Caki2 (cell line): ENCODE measurements at regions not wholly inside any gene's neighbourhood (a gene's known extent, or its start where the extent isn't known, plus 50 kb on each side); places are given as distances from the start of the nearest gene placed in this dataset.

Experiments
- DNase-seq: peaks from one replicate; pipeline ENCODE4 v3.0.0-alpha.2; 2015; ENCODE audit warnings: low read depth
- in situ Hi-C: cut with HindIII; loops from 2 replicates; pipeline ENCODE4 v1.10.0; 2016; ENCODE audit warnings: low sequenced_read_pairs, low pct_unique_long_range_greater_than_20kb, mixed read lengths

DNA sequence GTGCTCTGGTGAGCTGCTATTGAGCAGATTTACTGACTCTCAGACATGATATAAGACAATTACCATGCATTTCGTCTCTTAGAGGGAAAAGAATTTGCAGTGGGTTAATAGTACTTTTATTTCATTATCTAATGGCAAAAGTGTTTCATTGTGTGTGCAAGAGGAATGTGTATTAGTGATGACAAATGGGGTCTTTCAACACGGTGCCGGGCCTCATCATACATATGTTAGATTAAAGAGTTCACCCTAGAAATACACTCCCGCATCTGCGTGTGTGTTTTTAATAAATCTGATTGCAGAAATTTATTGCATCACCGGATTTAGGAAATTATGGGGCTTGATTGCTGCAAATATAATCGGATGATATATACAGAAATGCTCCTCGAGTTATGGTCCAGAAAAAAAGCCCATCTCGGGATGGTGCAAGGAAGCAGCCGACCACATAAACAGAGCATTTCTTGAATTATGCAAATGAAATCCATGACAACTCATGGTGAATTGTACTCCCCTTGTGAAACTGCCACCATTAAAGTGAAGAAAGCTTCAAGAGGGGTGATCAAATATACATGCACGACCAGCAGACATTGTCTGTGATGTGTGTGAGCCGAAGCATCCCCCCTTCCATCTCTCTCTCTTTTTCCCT is 156.0 kb downstream of the PHETA1 start:
- in situ Hi-C loops, result no loop called here
- no peak for DNase-seq

DNA sequence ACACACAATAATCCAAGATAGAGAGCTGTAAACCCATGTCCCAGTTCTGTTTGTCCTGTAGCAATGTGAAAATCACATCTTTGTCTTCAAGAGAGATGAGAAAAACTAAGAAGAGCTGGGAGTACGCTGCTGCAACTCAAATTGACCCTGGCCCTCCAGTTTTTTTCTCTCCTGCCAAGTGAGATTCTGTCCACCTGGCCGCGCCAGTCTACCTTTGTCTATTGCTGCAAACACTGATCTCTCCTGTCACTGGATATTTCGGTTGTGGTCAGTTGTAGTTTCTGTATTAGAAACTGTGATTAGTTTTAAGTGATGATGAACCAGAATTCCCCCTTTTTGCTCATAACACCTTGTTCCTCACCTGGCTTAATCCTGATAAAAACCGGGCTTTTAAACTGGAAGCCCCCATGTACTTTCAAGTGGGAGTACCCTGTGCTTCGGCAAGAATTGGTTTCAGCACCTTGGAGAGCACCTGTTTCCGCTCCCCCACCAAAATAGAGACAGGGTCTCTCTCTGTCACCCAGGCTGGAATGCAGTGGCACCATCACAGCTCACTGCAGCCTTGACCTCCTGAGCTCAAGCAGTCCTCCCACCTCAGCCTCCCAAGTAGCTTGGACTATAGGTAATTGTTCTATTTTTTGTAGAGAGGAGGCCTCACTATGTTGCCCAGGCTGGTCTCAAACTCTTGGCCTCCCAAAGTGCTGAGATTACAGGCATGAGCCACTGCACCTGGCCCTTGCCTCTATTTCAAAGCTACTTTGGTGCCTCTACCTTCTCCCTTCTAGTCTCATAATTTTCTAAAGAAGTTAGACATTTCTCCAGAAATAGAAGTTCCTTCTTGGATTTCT is 156.8 kb downstream of the PHETA1 start:
- in situ Hi-C loops, result no loop called here
- no peak for DNase-seq

DNA sequence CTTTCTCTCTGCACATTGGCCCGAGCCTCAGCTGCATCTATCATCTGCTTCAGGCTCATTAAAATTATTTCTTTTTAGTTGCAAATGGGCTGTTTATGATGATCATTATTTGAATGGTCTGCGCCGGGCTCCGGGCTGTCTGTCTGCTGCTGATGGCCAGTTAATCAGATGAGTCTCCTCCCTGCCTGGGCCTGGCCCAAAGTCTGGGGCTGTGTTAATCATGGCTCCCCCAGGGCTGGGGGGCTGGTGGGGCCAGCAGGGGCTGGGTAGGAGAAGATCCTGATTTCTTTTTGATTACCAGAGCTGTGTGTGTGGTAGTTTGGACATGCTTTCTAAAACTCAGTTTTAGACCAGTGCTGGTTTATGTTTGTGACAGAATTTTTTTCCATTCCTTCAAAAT is 159.1 kb downstream of the PHETA1 start:
- no peak for DNase-seq

DNA sequence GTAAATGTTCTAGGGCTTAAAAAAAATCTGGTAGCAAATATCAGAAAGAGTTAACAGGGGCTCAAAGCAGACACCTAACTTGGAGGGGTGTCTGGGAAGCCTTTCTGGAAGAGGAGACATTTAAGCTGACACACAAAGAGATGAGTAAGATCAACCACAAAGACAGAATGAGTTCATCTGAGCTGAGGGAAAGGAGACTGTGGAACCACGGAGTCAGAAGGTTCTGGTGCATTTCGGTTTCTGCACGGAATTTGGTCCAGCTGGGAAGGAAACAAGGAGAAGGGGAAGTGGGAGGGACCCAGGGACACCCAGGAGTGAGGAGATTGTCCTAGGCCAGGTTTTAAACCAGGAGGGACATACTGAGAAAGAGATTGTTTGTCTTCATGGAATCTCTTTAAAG is 161.1 kb downstream of the PHETA1 start:
- DNase-seq, result no peak
- in situ Hi-C loops, result no loop called here

More for the DNA sequence above, 159.1 kb downstream of the PHETA1 start:
- in situ Hi-C loops, result no loop called here

DNA sequence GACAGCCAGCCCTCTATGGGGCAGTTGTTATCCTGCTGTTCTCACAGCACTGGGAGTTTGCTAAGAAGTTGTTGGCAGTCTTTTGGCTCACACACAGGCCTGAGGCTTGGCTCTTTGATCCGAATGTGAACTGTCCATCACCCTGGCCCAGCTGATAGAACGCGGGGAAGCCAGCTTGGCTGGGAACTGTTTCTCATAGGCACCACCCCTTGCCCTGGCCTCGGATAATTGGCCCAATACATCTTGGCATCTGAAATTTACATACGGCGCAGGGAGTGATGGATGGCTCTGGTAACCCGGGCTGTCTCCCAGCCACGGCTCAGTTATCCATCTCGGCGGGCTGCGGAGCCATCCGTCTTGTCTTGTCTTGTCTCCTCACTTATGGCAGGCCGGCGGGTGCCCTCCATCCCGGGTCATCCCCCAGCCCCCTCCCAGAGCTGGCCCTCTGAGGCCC is 164.1 kb downstream of the PHETA1 start:
- in situ Hi-C loops, result no loop called here
- no peak for DNase-seq

DNA sequence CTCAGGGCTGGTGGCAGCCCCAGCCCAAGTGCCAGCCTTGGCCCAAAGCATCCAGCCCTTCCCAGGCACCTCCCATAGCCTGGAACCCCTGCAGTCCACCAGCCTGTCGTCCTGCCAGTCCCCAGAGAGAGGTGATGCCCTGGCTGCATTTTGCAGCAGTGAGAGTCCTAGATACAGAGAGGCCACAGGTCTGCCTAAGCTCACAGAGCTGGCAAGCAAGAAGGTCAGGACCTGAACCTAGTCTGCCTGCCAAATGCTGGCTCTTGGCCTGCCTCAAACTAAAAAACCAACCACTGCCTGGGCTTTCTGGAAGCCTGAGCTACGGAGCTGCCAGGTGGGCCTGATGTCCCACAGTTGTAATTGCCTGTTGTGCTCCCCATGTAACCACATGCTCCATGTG is 164.9 kb downstream of the PHETA1 start:
- no peak for DNase-seq
- in situ Hi-C loops, result no loop called here

DNA sequence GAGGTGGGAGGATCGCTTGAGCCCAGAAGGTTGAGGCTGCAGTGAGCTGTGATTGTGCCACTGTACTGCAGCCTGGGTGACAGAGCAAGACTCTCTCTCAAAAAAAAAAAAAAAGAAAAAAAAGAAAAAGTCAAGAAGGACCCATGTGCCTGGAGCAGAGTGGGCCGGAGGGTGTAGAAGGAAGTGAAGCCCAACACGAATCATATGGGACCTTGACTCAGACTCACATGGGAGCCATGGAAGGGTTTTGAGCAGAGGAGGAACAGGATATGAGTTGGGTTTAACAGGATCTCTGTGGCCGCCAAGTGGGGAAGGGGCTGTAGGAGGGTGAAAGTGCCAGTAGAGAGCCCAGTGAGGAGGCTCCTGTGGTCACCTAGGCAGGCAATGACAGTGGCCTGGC is 165.4 kb downstream of the PHETA1 start:
- no peak for DNase-seq
- in situ Hi-C loops, result no loop called here

DNA sequence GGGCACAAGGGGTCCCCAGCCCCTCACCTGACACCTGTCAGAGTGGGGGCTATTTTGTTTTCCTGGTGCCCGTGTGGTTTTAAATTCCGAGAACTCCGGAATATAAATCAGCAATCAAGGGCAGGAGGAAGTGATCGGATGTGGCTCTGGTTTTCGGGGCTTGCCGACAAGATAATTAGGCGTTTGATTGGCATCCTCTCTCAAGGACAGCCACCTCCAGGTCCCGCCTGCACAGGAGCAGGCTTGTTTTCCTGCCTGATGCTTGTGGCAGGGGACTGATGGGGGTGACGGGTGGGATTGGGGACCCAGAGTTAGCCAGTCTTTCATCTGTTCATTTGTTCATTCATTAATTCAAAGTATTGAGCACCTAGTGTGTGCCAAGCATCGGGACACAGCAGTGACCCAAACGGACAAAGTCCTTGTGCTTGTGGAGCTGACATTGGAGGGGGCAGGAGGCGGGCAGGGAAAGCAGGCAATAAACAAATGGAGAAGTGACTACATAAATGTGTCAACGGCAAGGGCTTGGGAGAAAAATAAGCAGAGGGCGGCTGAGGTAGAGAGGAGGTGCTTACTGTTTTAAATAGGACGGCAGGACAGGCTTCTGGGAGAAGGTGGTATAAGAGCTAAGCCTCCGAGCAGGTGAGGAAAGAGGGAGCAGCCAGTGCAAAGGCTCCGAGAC is 166.5 kb downstream of the PHETA1 start:
- DNase-seq, result no peak
- in situ Hi-C loops, result no loop called here

DNA sequence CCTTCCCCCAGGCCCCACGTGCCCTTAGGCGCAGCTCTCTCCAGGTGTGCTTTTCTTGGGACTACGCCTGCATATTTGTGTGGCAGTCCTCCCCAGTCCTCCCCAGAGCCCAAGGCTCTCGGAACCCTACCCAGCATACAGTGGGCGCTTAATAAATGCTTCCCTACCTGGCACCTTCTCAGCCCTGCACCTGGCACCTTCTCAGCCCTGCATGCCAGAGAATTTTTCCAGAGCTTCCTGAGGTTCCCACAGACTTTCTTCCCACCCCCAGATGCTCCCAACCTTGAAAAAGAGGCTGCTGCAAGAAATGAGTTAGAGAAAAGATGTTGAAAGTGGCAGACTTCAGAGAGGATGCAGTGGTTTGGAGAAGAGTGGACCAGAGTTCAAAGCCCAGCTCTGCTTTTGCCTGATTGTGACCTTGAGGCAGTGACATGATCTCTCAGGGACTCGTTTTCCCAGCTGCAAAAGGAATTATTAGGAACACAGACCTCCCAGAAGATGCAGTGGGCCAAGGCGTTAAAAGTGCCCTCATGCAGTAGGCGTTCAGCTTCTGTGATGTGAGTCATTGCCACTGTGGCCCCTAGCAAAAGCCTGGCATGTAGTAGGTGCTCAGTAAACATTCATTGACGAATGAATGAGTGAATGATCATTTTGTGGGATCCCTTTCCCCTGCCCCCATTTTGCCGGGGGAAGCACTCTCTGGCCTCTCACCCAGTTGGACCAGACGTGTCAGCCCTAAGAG is 167.2 kb downstream of the PHETA1 start:
- no peak for DNase-seq
- in situ Hi-C loops, result no loop called here

DNA sequence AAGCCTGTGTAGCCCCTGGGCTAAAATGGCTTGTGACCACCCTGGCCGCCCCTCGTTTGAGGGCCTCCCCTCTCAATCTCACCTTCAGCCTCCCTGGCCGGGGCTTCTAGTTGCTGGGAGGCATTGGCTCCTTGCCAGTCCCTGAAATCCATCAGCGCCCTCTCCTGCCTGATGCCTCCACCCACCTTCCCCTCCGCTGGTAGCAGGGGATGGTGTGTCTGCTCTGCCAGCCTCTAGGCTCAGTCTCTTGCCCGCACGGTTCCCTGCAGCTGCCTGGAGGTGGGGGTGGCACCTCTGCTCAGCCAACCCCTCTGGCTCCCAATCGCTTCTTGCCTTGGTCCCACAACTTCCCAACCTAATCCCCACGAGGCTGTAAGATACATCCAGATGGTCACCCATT is 167.9 kb downstream of the PHETA1 start:
- no peak for DNase-seq
- in situ Hi-C loops, result no loop called here

DNA sequence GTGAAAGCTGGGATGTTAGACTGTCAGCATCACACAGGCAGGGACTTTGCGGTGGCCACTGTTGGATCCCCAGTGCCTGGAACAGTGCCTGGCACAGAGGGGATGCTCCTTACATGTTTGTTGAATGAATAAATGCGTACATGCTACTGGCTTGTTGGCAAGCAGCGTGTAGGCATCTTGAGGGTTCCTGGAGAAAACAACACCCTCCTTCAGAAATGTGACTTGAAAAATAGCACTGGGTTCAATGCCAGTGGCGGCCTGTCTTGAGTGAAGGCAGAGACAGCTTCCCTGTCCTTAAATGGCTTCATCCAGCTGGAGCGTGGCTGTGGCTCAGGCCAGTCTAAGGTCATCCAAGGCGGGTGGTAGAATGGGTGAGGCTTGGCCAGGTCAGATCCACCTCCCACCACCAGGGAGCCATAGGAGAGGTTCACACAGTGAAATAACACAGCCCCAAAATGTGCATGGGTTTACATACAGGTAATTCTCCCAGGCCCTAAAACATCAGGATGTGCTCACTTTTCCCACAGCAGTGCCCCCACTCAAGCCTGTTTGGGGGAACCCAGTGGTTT is 171.4 kb downstream of the PHETA1 start:
- DNase-seq, result no peak
- in situ Hi-C loops, result no loop called here

DNA sequence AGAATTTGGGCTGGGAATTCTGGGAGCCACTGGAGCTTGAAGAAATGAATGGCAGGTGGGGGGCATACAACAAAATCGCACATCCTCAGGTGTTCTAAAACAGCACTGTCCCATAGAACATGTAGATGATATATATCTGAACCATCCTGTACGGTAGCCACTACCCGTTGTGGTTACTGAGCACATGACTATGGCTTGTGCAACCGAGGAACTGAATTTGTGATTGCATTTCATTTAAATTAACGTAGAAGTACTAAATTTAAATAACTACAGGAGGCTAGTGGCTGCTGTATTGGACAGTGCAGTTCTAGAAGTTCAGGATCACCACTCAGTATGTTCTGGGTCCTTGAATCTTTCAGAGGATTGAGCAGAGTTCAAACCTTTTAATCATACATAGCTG is 172.4 kb downstream of the PHETA1 start:
- DNase-seq, result no peak
- in situ Hi-C loops, result no loop called here

DNA sequence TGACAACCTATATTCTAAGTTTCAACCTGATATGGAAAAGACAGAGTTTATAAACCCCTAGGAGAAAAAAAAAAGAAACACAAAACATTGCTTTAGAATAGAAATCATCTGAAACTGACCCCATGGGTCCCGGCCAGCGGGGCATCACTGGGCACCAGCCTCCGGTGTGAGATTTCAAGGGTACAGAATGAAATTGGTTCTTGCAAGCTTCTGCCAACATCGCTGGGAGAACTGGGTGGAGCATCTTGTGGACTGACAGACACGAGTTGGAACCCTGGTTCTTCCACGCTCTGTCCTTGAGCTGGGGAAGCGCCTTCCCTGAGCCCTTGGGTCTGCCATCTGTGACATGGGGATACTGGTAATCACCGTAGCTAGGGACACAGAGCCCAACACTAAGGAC is 173.6 kb downstream of the PHETA1 start:
- no peak for DNase-seq
- in situ Hi-C loops, result no loop called here

DNA sequence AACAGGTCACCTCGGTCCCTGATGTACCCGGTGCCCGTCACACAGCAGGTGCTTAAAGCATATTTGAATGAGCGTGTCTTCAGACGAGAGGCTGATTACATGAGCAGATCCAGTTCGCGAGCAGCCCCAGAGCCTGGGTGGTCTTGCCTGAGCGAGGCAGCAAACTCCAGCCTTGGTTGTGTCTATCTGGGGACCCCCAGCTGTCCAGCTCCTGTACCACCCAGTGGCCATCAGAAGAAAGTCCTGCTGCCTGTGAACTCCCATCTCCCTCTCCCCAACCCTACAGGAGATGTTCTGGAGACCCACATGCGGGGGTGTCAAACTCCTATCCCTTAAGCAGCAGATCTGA is 174.2 kb downstream of the PHETA1 start:
- in situ Hi-C loops, result no loop called here
- DNase-seq, result no peak

DNA sequence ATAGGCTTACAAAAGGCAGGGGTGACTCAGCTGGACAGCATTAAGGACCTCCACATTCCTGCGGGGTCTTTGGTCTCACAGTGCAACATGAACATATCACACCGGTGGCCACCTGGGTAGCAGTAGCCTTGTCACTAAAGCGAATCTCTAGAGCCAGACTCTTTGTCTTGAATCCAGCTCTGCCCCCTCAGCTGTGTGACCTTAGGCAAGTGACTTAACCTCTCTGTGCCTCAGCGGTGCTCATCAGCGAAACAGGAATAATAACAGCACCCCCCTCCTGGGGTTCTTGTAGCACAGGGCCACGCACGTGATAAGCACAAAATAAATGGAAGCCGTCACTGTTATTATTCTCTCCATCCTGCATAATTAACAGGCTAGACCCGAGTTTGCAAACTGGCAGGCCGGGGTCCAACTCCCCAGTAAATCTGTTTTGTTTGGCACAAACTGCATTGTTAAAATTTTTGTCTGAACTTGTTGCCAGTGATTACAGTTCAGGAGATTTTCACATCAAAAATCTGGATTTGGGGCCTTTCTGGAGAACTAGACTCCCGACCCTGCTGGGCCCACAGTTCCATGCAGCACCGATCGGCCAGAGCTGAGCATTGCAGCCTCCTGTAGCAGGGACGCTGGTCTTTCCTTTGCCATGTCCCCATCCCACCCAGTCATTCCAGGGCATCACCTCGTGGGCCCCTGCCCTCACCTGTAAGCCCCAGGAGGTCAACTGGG is 174.8 kb downstream of the PHETA1 start:
- in situ Hi-C loops, result no loop called here
- no peak for DNase-seq

DNA sequence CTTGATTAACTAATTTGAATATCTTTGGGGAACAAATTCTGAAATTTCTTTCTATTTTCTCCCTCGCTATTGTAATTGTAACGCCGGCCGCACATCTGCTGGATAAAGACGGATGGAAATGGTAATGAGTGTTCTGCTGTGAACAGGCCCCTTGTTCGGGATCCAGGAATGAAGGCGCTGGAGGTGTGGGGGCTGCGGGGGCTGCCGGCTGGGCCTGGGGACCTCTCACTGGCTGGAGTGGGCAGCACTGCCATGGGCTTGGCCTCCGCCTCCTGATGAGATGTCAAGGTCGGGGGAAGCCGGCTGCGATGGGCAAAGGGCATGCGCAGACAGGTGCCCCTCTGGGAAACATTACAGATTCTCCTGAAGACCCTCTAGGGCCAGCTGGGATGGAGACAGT is 175.4 kb downstream of the PHETA1 start:
- DNase-seq, result no peak
- in situ Hi-C loops, result no loop called here

DNA sequence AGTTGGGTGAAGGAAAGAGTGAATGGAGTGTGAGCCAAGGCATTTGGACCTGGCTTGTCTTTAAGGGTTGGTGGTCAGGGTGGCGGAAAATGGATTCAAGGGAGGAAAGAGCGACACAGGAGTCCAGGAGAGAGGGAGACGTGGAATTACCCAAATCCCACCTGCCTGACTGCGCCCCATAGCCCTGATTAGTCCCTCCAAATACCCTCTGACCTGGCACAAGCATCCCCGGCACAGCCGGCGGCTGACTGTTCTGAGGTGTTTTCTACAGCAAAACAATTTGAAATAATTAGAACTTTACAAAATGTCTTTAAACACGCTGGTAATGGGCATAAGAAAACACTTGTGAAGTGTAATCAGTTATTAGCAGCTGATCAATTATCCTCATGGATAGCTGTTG is 175.8 kb downstream of the PHETA1 start:
- in situ Hi-C loops, result no loop called here
- DNase-seq, result no peak

DNA sequence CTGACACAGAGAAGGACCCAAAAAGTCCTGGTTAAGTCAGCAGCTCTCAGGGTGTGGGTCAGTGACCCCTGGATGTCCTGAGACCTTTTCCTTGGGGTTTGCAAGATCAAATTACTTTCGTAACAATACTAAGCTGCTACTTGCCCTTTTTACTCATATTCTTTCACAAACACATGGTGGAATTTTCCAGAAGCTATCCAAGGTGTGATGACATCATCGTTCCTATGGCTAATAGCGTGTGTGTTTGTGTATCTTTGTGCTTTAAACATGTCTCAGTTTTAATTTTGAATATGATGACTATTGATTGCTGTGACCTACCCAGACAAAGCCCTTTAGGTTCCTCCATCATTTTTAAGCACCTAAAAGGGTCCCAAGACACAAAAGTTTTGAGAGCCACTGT is 176.2 kb downstream of the PHETA1 start:
- in situ Hi-C loops, result no loop called here
- DNase-seq, result no peak
